GM18517 (cell line): ENCODE measurements at regions not wholly inside any gene's neighbourhood (a gene's known extent, or its start where the extent isn't known, plus 50 kb on each side); places are given as distances from the start of the nearest gene placed in this dataset.

Experiments
- ATAC-seq: cut with Tn5 transposase; IDR thresholded peaks from one replicate; pipeline ENCODE4 v1.9.1; 2021; ENCODE audit warnings: mild to moderate bottlenecking, moderate library complexity; ENCODE audit not compliant: unreplicated experiment

DNA sequence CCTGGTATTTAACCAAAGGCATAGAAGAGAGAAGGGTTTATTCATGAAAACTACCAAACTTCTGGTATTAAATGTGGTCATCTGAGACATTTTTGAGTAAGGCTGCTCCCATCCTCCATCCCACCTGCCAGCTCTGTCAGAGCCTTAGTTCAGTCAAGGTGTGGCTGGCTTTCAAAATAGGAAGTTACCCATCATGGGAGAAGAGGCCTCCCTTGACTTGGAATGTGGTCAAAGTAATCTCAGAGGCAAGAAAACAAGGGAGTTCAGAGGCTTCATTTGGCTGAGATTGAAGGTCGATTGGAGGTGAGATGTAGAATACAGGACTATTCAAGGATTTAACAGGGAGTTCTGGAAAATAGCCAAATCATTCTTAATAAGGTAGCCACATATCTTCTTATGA is 540.4 kb upstream of the ARRDC4 start:
- ATAC-seq: no peak

GRCh38 chr15:97425596-97425995 is 534.9 kb upstream of the ARRDC4 start:
- no peak for ATAC-seq

DNA sequence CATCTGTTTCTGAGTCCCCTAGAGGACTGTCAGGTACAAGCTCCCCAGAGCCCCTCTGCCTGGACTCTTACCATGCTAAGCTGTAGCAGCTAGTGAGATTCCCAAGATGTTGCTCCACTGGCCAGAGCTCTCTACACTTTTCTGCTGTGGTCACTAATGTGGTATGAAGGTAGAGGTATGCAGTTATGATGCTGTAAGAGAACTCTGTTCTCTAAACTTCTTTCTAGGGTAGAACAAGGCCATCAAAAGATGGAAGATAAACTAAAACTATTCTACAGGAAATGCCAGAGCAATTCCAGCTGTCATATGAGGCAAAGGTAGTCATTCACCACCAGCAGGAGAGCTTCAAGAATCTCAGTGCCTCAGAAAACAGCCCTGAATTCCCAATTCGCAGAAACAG is 517.4 kb upstream of the ARRDC4 start:
- ATAC-seq: no peak

- ATAC-seq: no peak
Observed at GRCh38 chr15:97446138-97446537, 514.4 kb upstream of the ARRDC4 start.

- ATAC-seq: no peak
Observed at GRCh38 chr15:97456521-97457202, 503.8 kb upstream of the ARRDC4 start.

DNA sequence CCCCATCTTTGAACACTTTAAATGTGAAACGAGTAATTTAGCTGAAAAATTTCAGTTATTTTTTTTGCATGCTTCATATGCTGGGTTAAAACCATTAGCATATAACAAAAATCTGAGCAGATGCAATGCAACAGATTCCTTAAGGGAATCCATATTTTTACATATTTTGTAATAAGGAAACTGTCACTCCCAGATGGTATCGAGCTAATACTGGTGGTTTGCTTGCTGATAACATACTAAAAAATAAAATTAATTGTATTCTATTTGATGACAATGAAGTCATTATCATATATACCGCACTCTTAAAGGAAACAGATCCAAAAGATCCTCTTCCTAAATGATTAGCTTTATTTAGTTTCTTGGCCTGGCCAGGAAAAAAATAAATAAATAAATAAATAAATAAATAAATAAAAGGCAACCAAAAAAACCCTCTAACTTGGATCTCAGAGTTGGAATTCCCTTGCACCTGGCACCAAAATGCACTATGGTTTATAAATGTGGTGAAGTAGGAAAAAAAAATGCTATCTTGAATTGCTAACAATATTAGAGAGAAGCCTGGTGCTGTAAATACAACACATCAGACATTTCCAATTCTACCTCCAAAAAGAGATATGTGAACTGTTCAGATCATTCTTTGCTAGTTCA is 503.2 kb upstream of the ARRDC4 start:
- ATAC-seq: no peak

- no peak for ATAC-seq
Observed at GRCh38 chr15:97459771-97460170, 500.7 kb upstream of the ARRDC4 start.

DNA sequence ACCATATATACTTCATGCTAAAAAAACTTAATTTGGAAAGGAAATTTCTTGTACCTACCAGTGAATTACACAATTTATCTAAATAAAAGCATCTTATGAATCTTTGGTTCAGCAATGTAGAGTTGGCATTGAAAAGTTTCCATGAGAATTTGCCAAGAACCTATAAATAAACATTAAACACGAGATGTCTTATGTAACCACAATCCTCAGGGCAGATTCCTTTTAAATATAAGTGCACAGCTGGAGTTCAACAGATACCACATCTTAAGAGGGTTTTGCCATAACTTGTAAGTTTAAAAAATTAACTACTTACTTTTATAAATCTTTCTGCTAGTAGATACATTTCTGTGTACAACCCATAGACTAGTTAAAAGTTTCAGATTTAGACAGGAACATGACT is 499.3 kb upstream of the ARRDC4 start:
- ATAC-seq: no peak

DNA sequence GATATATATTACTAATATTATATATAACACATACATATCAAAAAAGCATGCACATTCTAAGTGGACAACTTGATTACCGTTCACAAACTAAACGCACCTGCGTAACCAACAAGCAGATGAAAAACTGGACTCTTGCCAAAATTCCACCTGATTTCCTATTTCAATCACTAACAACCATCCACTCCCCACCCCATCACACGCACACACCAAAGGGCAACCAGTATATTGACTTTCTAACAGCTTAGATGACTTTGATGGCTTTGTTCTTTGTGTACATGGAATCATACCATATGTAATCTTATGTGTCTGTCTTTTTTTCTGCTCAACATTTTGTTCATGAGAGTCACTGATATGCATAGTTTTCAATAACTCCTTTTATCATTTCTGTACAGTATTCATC is 496.8 kb upstream of the ARRDC4 start:
- ATAC-seq: no peak

DNA sequence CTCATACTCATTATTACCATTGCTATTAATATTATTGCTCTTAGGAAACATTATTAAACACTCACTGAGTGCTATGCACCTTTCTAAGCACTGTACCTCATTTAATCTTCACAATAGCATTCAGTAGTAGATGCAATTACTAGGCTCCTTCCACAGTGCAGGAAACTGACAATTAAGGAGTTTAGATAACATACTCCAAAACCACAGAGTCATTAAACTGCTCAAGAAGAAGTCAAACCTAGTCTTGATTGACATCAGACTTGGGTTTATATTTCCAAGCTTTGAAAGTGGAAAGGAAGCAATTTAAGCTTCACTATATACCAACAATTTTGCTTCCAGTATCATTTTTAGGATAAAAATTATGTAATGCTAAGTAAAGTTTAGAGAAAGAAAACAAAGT is 490.1 kb upstream of the ARRDC4 start:
- ATAC-seq: no peak

GRCh38 chr15:97473627-97474026 is 486.9 kb upstream of the ARRDC4 start:
- ATAC-seq: no peak

- no peak for ATAC-seq
Observed at GRCh38 chr15:97479957-97480356, 480.5 kb upstream of the ARRDC4 start.

- no peak for ATAC-seq
Observed at GRCh38 chr15:97482521-97482920, 478.0 kb upstream of the ARRDC4 start.

DNA sequence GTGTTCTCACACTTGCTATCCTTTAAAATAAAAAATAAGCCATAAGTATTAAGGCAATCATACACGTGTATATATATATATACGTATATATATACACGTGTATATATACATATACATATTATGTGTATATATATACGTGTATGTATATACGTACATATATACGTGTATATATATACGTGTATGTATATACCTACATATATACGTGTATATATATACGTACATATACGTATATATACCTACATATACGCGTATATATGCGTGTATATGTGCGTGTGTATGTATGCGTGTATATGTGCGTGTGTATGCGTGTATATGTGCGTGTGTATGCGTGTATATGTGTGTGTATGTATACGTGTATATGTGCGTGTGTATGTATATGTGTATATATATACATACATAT is 477.3 kb upstream of the ARRDC4 start:
- no peak for ATAC-seq

- ATAC-seq: no peak
Observed at GRCh38 chr15:97490429-97490828, 470.1 kb upstream of the ARRDC4 start.

DNA sequence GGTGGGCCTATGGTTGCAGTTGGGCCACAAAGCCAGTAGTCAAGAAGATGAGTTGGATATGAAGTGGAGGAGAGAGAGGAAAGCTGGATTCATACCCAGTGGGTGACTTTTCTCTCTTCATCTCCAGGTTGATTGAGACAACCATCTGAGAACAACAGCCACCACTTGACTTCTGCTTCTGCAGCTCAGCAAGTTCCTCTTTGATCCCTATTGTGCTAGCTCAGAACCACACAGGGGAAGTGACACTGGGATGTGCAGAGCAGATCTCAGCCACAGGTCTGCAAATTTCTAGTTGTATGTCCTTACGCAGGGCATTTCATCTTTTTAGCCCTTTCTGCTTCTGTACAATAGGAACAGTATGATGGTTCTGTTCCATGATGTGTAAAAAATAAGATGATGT is 459.2 kb upstream of the ARRDC4 start:
- no peak for ATAC-seq

GRCh38 chr15:97502038-97502437 is 458.5 kb upstream of the ARRDC4 start:
- no peak for ATAC-seq

- ATAC-seq: no peak
Observed at GRCh38 chr15:97504031-97504792, 456.3 kb upstream of the ARRDC4 start.

GRCh38 chr15:97517737-97518136 is 442.8 kb upstream of the ARRDC4 start:
- ATAC-seq: no peak

- no peak for ATAC-seq
Observed at GRCh38 chr15:97520689-97521088, 439.8 kb upstream of the ARRDC4 start.

- no peak for ATAC-seq
Observed at GRCh38 chr15:97521381-97522285, 438.9 kb upstream of the ARRDC4 start.
